Uterus (tissue), 3 donors: ENCODE measurements at regions not wholly inside any gene's neighbourhood (a gene's known extent, or its start where the extent isn't known, plus 50 kb on each side); places are given as distances from the start of the nearest gene placed in this dataset.

ENCODE experiments used
- DNase-seq, 2 donors: peaks; one replicate each; pipeline ENCODE4 v3.0.0-alpha.2; 2019 to 2020
- H3K27ac ChIP-seq, 2 donors: fragments of 200-600 bp; sonication (generic); 1 replicate in 1 of 2; 2 replicates in 1 of 2; pipeline ENCODE4 v1.5.1; 2016 to 2018
- H3K27me3 ChIP-seq, 2 donors: fragments of 200-600 bp; sonication (generic); one replicate each; pipeline ENCODE4 v1.5.1; 2018 to 2019; ENCODE audit warnings: control low read depth in 1 of 2
- H3K36me3 ChIP-seq, 2 donors: fragments of 200-600 bp; sonication (generic); one replicate each; pipeline ENCODE4 v1.5.1; 2019; ENCODE audit warnings: control low read depth in 1 of 2
- H3K4me1 ChIP-seq, 2 donors: fragments of 200-600 bp; sonication (generic); one replicate each; pipeline ENCODE4 v1.5.1; 2018 to 2019; ENCODE audit warnings: control low read depth in 1 of 2
- H3K4me3 ChIP-seq, 2 donors: fragments of 200-600 bp; sonication (generic); 1 replicate in 1 of 2; 2 replicates in 1 of 2; pipeline ENCODE4 v1.5.1; 2018 to 2019; ENCODE audit warnings: mild to moderate bottlenecking in 1 of 2
- H3K9me3 ChIP-seq, 2 donors: fragments of 200-600 bp; sonication (generic); one replicate each; pipeline ENCODE4 v1.5.1; 2019; ENCODE audit warnings: control low read depth in 1 of 2
- POLR2A ChIP-seq, 2 donors: fragments of 450-650 bp; IDR thresholded peaks; one replicate each; pipeline ENCODE4 v1.6.1; 2016; ENCODE audit warnings: antibody characterized with exemption in 2 of 2, mild to moderate bottlenecking in 1 of 2, moderate library complexity in 1 of 2
- intact Hi-C: fragments of 100-400 bp; cut with DNase I; formaldehyde crosslinking; loops from one replicate; pipeline ENCODE4 v1.15.1; 2023; ENCODE audit warnings: low total_unique reads
- TF ChIP-seq, protein P1 (sequence below), 4 experiments: fragments of 200-600 bp in 2 of 4; fragments of 450-650 bp in 2 of 4; sonication (generic) in 2 of 4; IDR thresholded peaks; one replicate each; pipeline ENCODE4 v1.5.1; 2016 to 2019; ENCODE audit warnings: antibody characterized with exemption in 4 of 4, mild to moderate bottlenecking in 2 of 4, moderate library complexity in 1 of 4
- donor health status: DM: yes; HTN: yes; CAD: no.

GRCh38 chr4:18406264-18406663 lies 384.7 kb upstream of the LCORL start:
- Histone ChIP-seq H3K4me1 (no peaks in the 10 kb centered on the region), H3K27ac (no peak overlapping the region), H3K9me3 (no peaks in the 10 kb centered on the region), H3K4me3 (no peak overlapping the region), H3K27me3 (no peaks in the 10 kb centered on the region), H3K36me3 (no peaks in the 10 kb centered on the region)
- intact Hi-C loops: no loop called here
- no peak for DNase-seq
- no peak for TF ChIP-seq POLR2A (IDR thresholded peaks at IDR 0.05)
- TF ChIP-seq, protein P1, sequence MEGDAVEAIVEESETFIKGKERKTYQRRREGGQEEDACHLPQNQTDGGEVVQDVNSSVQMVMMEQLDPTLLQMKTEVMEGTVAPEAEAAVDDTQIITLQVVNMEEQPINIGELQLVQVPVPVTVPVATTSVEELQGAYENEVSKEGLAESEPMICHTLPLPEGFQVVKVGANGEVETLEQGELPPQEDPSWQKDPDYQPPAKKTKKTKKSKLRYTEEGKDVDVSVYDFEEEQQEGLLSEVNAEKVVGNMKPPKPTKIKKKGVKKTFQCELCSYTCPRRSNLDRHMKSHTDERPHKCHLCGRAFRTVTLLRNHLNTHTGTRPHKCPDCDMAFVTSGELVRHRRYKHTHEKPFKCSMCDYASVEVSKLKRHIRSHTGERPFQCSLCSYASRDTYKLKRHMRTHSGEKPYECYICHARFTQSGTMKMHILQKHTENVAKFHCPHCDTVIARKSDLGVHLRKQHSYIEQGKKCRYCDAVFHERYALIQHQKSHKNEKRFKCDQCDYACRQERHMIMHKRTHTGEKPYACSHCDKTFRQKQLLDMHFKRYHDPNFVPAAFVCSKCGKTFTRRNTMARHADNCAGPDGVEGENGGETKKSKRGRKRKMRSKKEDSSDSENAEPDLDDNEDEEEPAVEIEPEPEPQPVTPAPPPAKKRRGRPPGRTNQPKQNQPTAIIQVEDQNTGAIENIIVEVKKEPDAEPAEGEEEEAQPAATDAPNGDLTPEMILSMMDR (IDR thresholded peaks at IDR 0.05): no peak

GRCh38 chr4:18405054-18405453 lies 383.5 kb upstream of the LCORL start:
- intact Hi-C loops: no loop called here
- H3K9me3 ChIP-seq: no peaks in the 10 kb centered on the region
- no peak overlapping the region for H3K27ac ChIP-seq
- H3K4me1 ChIP-seq: no peaks in the 10 kb centered on the region
- no peaks in the 10 kb centered on the region for H3K27me3 ChIP-seq
- no peak overlapping the region for H3K4me3 ChIP-seq
- H3K36me3 ChIP-seq: no peaks in the 10 kb centered on the region
- no peak for TF ChIP-seq POLR2A (IDR thresholded peaks at IDR 0.05)
- TF ChIP-seq, protein P1 (IDR thresholded peaks at IDR 0.05): no peak
- DNase-seq: no peak

- Histone ChIP-seq H3K4me3 (no peak overlapping the region), H3K27me3 (no peaks in the 10 kb centered on the region), H3K36me3 (no peaks in the 10 kb centered on the region), H3K4me1 (no peaks in the 10 kb centered on the region), H3K9me3 (no peaks in the 10 kb centered on the region), H3K27ac (no peak overlapping the region)
- intact Hi-C loops: no loop called here
- TF ChIP-seq, protein P1 (IDR thresholded peaks at IDR 0.05): no peak
- no peak for TF ChIP-seq POLR2A (IDR thresholded peaks at IDR 0.05)
- DNase-seq: no peak
Observed at GRCh38 chr4:18404642-18405041, 383.1 kb upstream of the LCORL start.

- H3K36me3 ChIP-seq: no peaks in the 10 kb centered on the region
- no peaks in the 10 kb centered on the region for H3K4me1 ChIP-seq
- no peak for TF ChIP-seq POLR2A (IDR thresholded peaks at IDR 0.05)
- TF ChIP-seq, protein P1 (IDR thresholded peaks at IDR 0.05): no peak
- H3K9me3 ChIP-seq: no peaks in the 10 kb centered on the region
- no peaks in the 10 kb centered on the region for H3K27me3 ChIP-seq
- no peak for DNase-seq
- H3K27ac ChIP-seq: no peak overlapping the region
- intact Hi-C loops: no loop called here
- H3K4me3 ChIP-seq: no peak overlapping the region
Observed at GRCh38 chr4:18403327-18403726, 381.8 kb upstream of the LCORL start.

GRCh38 chr4:18401868-18402267 lies 380.3 kb upstream of the LCORL start:
- Histone ChIP-seq H3K27ac (no peak overlapping the region), H3K9me3 (no peaks in the 10 kb centered on the region), H3K4me1 (no peaks in the 10 kb centered on the region), H3K4me3 (no peak overlapping the region), H3K27me3 (no peaks in the 10 kb centered on the region), H3K36me3 (no peaks in the 10 kb centered on the region)
- intact Hi-C loops: no loop called here
- no peak for DNase-seq
- TF ChIP-seq POLR2A (IDR thresholded peaks at IDR 0.05): no peak
- TF ChIP-seq, protein P1 (IDR thresholded peaks at IDR 0.05): no peak
